Embryonic facial prominence (tissue), 1 donor: ENCODE measurements at regions not wholly inside any gene's neighbourhood (a gene's known extent, or its start where the extent isn't known, plus 50 kb on each side); places are given as distances from the start of the nearest gene placed in this dataset.

Experiments
- DNase-seq: peaks from one replicate; pipeline ENCODE4 v3.0.0-alpha.2; 2016; ENCODE audit errors: extremely low spot score

- no peak for DNase-seq
These were observed 61.9 kb upstream of the CIBAR2 start for GRCh38 chr16:85173981-85174751.

DNA sequence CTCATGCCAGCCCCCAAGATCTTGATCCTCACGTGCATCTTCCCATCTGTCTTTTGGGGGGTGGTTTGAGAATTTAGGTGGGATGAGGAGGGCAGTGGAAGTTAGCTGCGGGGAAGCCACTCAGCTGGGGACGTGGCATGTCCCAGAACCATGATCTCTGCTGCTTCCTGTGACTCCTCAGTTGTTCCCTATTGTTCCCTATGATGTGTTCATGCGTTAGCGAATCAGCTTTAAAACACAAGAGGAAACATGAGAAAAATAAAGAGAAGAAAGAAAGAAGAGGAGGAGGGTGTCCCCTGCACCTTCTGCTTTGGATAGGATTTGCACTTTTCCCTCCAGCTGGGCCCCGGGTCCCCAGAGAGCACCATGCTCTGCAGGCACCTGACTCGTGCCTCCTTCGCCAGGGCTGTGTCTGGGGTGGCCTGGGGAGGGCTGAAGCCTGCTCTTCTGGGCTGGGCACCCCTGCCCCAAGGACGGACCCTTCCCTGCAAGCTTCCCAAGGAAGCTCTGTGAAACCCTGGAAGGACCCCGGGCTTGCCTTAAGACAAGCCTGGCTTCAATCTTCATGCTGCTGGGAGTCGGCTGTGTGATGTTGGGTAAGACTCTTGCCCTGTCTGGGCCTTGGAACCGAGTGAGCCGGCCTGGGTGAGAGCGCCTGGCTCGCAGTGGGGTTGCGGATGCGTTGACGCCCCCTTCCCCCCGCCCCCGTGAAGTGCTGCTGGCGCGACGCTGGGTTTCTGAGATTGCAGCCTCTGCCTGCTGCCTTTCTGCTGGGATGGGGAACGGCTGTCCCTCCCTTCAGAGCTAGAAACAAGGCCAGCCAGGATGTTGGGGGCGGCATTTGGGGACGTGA lies 62.8 kb upstream of the CIBAR2 start:
- DNase-seq = no peak

GRCh38 chr16:85175724-85176233 lies 63.5 kb upstream of the CIBAR2 start:
- DNase-seq = no peak

GRCh38 chr16:85176541-85177447 lies 64.5 kb upstream of the CIBAR2 start:
- DNase-seq = no peak

DNA sequence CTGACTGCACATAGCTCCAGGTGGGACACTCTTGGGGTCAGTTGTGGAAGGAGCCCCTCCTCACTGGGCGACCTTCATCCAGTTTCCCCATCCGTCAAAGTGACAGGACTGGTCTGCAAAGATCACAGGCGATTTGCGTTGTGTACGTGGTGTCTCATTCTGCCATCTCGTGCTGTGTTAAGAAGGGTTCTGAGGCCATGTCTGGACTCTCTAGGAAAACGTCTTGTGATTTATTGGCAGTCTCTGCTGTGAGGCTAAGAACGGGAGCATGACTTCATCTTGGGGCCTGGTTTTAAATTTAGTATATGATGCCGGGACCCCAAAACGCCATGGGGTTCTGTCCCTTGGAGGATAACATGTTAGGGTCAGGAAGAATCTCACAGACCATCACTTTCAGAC lies 65.2 kb upstream of the CIBAR2 start:
- DNase-seq = no peak

- no peak for DNase-seq
These were observed 65.8 kb upstream of the CIBAR2 start for GRCh38 chr16:85178006-85178591.

DNA sequence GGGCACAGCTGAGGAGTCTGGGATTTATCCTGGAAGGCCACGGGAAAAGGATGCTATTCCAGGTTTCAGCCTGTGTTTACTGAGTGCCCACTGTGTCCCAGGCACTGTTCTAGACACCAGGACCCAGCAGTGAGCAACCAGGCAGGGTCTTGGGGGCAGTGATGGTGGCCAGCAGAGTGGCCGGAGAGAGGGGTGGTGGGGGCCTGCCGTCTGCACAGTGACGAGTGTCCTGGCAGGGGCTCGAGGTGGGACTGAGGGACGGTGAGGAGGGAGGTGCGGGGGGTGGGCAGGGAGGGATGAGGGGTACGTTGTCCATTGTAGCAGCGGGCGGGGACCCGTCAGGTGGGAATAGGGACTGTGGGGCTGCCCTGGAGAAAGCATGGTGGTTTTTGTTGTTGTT lies 66.3 kb upstream of the CIBAR2 start:
- DNase-seq = no peak

GRCh38 chr16:85179344-85180046 lies 67.2 kb upstream of the CIBAR2 start:
- DNase-seq = no peak

- no peak for DNase-seq
These were observed 68.0 kb upstream of the CIBAR2 start for GRCh38 chr16:85180047-85180826.

DNA sequence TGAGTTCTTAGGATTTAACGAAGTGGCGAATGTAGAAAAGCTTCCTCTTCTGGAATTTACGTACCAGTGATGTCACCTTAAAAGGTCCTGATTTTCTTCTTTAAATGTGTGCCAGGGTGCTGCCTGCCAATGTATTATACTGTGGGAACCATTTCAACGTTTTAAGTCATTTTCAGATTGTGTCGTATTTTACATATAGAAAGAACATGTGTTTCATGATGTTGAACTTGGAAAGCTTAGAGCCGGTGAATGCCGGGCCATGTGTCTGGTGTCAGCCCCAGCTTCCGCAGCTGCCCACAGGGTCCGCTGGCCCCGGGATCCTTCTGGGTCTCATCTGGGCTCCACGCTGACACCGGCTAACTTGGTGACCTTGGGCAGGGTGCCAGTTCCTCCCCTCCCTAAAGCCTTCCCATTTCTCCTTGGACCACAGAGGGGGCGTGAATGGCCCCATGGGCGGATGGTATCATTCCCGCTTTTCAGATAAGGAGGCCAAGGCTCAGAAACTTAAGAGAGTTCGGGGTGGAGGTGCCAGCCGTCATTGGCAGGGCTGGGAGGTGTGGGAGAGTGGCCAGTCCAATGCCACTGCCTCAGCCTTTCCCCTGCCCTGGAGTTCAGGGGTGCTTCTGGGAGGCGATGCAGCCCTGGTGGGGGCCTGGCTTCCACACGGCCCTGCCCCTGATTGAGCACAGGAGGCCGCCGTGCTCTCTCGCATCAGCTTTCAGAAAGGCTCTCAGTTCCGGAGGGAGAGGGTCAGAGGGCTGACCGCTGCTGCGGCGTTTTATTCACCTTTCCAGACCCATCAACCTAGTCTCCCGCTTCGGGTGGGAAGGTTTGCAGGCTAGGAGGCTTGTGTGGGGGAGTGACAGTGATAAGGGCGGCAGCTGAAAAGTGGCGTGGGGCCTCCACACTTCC lies 68.8 kb upstream of the CIBAR2 start:
- DNase-seq = no peak

DNA sequence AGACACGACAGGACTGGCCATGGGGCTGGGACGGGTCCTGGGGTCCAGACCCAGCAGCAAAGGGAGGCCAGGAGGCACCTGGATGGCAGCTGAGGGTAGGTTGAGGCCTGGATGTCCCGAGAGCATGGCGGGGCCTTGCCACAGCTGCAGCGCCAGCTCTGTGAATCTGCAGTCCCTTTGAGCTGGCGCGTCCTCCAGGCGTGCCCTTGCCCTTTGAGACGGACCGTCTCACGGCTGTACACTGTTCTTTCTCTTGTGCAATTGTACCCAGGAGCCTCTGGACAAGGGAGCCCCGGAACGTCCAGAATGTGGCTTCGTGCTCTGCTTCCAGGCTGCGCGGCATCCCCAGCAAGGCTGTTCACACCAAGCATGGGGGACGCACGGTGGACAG lies 69.5 kb upstream of the CIBAR2 start:
- DNase-seq = no peak

- no peak for DNase-seq
These were observed 70.0 kb upstream of the CIBAR2 start for GRCh38 chr16:85182286-85182685.

DNA sequence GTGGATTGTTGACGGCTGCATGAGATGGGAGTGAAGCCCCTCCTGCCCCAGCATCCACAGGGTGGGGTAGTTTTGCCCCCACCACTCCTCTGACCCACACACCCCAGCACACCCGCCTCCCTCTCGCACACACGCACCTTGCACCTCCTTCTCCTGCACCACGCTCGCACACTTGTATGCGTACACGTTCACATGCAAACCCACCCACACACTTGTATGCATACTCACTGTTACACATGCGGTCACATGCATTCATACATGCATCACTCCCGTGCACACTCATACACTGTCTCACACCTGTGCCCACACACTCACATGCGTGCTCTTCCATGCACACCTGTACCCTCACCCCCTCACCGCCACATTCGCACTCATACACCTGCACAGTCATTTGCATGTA lies 70.5 kb upstream of the CIBAR2 start:
- DNase-seq = no peak

DNA sequence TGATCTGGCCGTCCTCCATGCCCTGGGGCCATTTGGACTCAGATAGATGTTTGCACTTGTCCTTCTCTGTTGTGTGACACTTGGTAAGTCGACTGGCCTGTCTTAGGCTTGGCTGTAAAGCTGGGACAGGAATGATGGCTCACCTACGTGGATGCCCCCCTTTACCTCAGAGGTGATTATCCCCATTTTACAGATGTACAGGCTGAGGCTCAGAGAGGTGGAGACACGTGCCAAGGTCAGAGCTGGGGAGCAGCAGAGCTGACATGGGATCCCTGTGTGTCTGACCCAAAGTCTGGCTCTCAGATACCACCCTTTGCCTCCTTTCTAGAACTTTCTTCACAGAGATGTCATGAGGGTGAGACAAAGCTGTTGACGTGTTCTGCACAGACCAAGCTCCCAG lies 71.3 kb upstream of the CIBAR2 start:
- no peak for DNase-seq

DNA sequence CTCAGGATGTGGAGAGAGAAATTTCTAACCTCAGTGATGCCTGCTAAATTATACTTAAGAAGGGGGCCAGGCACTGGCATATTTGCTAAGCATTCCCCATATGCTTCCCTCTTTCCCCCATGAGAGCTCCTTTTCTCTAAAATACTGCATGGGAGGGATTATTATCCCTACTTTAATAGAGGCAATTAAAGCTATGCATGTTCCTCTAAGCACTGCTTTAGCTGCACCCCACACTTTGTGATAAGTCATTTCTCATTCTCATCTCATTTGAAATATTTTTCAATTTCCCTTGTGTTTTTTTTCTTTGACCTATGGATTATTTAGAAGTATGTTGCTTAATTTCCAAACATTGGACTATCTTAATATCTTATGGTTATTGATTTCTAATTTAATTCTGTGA lies 72.1 kb upstream of the CIBAR2 start:
- DNase-seq = no peak

DNA sequence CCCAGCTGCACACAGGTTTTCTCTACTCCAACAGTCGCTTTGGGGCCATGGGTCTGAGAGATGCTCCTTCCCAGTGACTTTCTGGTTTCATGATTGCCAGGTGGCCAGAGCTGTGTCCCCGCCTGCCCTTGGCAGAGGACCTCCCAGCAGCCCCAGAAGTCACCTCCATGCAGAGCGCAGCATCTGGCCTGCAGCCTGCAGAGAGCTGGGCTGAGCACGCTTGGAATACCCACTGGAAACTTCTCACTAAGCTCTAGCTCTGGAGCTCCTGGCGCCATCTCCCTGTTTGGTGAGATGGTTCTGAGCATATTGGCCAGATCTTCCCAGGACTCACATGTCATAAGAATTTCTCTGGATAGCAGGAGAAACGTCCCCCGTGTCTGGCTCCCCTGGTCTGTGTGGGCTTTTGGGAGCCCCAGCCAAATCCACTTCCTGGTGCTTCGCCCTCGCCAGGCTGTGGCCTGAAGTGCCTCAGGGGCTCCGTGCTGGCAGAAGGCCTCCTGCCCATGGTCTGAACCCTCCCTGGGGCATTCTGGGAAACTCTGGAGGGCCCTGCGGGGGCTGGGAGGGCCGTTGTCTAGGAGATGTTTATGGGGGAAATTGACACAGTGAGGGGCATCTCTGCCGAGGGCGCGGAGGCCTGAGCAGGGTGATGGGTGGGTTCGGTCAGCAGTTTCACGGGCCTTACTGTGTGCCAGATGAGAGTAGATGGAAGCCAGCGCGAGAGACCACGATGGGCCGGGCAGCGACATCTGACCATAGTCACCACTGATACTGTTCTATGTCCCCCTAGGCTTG lies 73.2 kb upstream of the CIBAR2 start:
- no peak for DNase-seq

- DNase-seq = no peak
These were observed 74.7 kb upstream of the CIBAR2 start for GRCh38 chr16:85187002-85187401.

DNA sequence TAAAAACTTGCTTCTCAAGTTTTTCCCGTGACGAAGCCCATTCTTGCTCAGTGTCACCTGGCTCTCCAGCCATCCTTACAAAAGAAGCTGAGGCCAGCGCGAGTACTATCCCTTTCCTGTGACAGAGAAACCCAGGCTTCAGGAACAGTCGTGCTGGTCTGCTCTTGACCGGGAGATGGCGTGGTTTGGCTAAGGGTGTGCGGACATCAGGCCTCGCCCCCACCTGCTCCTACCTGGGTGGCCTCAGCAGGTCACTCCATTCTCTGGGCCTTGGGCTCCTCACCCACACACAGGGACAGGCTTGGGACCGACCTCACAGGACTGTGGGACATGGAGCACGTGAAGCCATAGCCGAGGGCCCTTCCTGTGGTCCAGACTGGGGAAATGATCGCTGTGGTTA lies 75.2 kb upstream of the CIBAR2 start:
- no peak for DNase-seq
